Fibroblast of mammary gland (primary cell): ENCODE measurements at regions not wholly inside any gene's neighbourhood (a gene's known extent, or its start where the extent isn't known, plus 50 kb on each side); places are given as distances from the start of the nearest gene placed in this dataset.

Source experiments
- DNase-seq: peaks from one replicate; pipeline ENCODE4 v3.0.0-alpha.2; 2010; ENCODE audit warnings: low read depth
- H3K4me3 ChIP-seq: 2 replicates; pipeline ENCODE4 v1.5.1; 2011; ENCODE audit warnings: low read depth, mild to moderate bottlenecking, low read length, moderate library complexity; ENCODE audit not compliant: control insufficient read depth
- CTCF ChIP-seq: conservative IDR thresholded peaks from 2 replicates; pipeline ENCODE4 v1.5.1; 2011; ENCODE audit warnings: low read depth, low read length, inconsistent platforms; ENCODE audit not compliant: control insufficient read depth, insufficient read depth

DNA sequence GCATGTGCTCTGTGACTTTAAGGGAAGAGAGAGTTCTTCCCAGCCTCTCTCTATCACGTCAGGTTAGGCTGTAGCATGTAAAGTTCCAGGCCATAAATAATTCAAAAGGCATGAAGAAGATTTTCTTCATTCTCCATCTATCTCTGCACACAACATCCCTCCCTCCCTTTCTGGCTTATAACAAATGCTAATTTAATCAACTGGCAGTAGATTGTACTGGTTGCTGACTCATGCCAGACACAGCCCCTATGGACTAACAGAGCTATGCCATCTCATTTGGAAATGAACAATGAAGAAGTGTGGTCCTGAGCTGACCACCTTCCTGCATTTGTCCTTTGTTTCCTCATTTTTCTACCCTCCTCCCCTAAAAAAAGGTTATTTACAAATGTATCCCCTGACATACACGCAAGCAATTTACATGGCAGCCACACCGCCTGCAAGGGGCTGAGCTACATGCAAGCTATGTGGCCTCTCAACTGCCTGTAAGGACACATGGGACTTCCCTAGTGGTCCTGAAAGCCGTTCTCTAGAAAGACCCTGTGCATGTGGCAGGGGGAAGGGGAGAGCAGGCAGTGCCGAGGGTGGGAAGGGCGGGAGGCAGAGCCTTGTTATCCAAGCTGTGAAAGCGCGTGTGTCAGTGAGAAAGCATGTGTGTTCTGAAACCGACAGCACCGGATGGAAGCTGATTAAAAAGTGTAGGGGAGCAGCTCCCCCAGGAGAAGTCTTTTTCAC lies 90.9 kb upstream of the KLF7 start:
- no peak overlapping the region for H3K4me3 ChIP-seq
- peak; percentile 65 for DNase-seq
- no peak for TF ChIP-seq CTCF

GRCh38 chr2:207257251-207258250 lies 91.8 kb upstream of the KLF7 start:
- H3K4me3 ChIP-seq = no peak overlapping the region
- no peak for TF ChIP-seq CTCF
- no peak for DNase-seq

- TF ChIP-seq CTCF = no peak
- DNase-seq = peak; percentile 100
- H3K4me3 ChIP-seq = no peak overlapping the region
These were observed 92.7 kb upstream of the KLF7 start for GRCh38 chr2:207258263-207258991.

DNA sequence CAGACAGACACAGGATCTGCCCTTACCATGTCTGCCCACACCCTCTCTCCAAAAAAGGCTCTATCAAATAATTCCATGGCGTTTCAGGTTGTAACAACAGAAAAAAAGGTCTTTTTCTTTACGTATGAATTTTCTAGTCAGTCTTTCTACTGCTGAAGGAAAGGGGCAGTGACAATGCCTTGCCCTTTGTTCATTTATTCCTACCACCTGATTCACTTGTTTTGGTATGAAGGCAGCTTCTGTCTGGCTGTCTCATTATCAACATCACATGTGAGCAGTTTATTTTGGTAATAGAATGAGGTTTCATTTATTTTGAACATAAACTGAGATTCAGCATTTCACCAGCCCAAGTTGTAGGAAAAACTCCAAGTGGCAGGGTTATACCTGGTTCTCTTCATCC lies 94.3 kb upstream of the KLF7 start:
- TF ChIP-seq CTCF = no peak
- H3K4me3 ChIP-seq = no peak overlapping the region

DNA sequence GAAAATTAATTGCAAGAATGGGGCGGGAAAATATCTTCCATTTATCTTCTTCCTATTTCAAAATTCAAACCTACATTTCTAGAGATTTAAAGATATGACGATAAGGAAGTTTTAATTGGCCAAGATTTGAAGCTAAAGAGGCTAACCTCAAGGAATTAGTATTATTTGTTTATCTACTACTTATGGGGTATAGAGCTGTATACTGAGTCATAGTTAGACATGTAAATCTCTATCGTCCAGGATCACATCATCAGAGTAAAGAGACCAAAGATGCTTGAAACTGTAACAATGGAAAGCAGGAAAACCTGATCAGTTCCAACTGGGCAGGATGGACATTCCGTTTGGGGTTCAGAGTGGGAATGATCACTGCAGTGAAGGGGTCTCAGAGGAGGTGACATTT lies 95.2 kb upstream of the KLF7 start:
- no peak for TF ChIP-seq CTCF
- DNase-seq = peak; percentile 49
- no peak overlapping the region for H3K4me3 ChIP-seq

More for the DNA sequence above, 94.3 kb upstream of the KLF7 start:
- DNase-seq = no peak

DNA sequence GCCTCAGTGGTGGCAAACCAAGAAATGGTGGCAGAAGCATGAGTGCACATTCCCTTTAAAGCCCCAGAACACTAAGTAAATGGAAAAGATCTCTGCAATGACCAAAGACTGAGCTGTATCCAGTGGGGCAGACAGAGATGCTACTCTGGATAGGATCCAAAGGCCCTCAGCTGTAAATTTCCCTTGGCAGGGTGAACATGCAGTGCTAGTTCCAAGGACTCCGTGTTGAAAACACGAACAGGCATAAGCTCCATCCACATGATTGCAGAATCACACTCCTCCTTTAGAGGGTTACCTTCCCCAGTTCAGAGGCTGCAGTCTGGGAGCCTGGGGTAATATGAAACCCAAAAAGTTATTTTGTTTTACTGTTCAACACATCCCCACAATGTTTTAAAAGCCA lies 98.6 kb upstream of the KLF7 start:
- no peak for DNase-seq
- no peak for TF ChIP-seq CTCF
- no peak overlapping the region for H3K4me3 ChIP-seq
